Mesothelial cell of epicardium (in vitro differentiated cells): ENCODE measurements at regions not wholly inside any gene's neighbourhood (a gene's known extent, or its start where the extent isn't known, plus 50 kb on each side); places are given as distances from the start of the nearest gene placed in this dataset.

Experiments
- DNase-seq, 2 experiments: peaks; one replicate each; pipeline ENCODE4 v3.0.0; 2021; ENCODE audit warnings: low spot score in 2 of 2; ENCODE audit not compliant: unreplicated experiment in 2 of 2
- H3K27ac Mint-ChIP-seq: 2 replicates; pipeline ENCODE4 v1.8.0; 2021; ENCODE audit warnings: mixed read lengths
- H3K27me3 Mint-ChIP-seq: 2 replicates; pipeline ENCODE4 v1.8.0; 2021; ENCODE audit warnings: low read depth, mixed read lengths
- H3K36me3 Mint-ChIP-seq: 2 replicates; pipeline ENCODE4 v1.8.0; 2021; ENCODE audit warnings: mixed read lengths
- H3K4me1 Mint-ChIP-seq: 2 replicates; pipeline ENCODE4 v1.8.0; 2021; ENCODE audit warnings: mixed read lengths
- H3K4me3 Mint-ChIP-seq: 2 replicates; pipeline ENCODE4 v1.8.0; 2021; ENCODE audit warnings: mild to moderate bottlenecking, moderate library complexity, mixed read lengths
- H3K9me3 Mint-ChIP-seq: 2 replicates; pipeline ENCODE4 v1.8.0; 2021; ENCODE audit warnings: mixed read lengths
- TF ChIP-seq, protein P1 (sequence below): fragments of 200-600 bp; sonication (generic); IDR thresholded peaks from one replicate; pipeline ENCODE4 v1.5.0; 2021; ENCODE audit warnings: antibody characterized with exemption; ENCODE audit not compliant: unreplicated experiment

DNA sequence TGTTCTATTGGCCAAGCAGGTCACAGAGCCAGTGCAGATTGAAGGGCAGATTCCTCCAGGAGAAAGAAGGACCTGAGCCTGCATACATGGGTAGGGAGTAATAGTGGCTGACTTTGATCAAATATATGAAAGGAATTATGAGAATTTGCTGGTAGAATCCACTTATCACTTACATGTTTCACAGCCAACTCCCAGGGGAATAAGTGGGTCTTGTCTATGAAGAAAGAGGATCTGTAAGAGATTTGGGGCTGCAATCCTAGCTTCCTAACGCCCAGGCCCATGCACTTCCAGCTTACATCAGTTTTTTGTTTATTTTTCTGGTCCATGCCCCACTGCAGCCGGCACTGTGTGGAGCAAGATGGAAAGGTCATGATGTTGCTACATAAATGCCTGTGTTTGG, 107.9 kb upstream of the SYNDIG1 start:
- DNase-seq: no peak
- TF ChIP-seq, protein P1, sequence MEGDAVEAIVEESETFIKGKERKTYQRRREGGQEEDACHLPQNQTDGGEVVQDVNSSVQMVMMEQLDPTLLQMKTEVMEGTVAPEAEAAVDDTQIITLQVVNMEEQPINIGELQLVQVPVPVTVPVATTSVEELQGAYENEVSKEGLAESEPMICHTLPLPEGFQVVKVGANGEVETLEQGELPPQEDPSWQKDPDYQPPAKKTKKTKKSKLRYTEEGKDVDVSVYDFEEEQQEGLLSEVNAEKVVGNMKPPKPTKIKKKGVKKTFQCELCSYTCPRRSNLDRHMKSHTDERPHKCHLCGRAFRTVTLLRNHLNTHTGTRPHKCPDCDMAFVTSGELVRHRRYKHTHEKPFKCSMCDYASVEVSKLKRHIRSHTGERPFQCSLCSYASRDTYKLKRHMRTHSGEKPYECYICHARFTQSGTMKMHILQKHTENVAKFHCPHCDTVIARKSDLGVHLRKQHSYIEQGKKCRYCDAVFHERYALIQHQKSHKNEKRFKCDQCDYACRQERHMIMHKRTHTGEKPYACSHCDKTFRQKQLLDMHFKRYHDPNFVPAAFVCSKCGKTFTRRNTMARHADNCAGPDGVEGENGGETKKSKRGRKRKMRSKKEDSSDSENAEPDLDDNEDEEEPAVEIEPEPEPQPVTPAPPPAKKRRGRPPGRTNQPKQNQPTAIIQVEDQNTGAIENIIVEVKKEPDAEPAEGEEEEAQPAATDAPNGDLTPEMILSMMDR: no peak
- Mint-ChIP-seq H3K27me3 (peaks cover 9% of the 10 kb centered on the region), H3K4me3 (no peak overlapping the region), H3K4me1 (no peaks in the 10 kb centered on the region), H3K9me3 (peaks cover 6% of the 10 kb centered on the region), H3K27ac (no peak overlapping the region), H3K36me3 (no peaks in the 10 kb centered on the region)

DNA sequence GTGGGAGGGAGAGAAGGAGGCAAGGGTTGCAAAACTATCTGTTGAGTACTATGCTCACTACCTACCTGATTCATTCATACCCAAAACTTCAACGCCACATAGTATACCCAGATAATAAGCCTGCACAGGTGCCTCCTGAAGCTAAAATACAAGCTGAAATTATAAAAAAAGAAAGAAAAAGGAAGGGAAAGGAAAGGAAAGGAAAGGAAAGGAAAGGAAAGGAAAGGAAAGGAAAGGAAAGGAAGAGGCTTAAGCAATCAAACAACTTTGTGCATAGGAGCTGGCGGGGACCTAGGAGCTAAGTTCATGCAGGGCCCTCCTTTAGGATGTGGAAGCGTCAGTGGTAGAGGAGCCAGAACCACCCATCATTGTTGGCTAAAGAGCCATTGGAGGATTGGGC, 108.9 kb upstream of the SYNDIG1 start:
- Mint-ChIP-seq H3K9me3 (peaks cover 6% of the 10 kb centered on the region), H3K4me3 (no peak overlapping the region), H3K36me3 (no peaks in the 10 kb centered on the region), H3K27me3 (peaks cover 5% of the 10 kb centered on the region), H3K4me1 (no peaks in the 10 kb centered on the region), H3K27ac (no peak overlapping the region)
- TF ChIP-seq, protein P1: no peak
- no peak for DNase-seq

DNA sequence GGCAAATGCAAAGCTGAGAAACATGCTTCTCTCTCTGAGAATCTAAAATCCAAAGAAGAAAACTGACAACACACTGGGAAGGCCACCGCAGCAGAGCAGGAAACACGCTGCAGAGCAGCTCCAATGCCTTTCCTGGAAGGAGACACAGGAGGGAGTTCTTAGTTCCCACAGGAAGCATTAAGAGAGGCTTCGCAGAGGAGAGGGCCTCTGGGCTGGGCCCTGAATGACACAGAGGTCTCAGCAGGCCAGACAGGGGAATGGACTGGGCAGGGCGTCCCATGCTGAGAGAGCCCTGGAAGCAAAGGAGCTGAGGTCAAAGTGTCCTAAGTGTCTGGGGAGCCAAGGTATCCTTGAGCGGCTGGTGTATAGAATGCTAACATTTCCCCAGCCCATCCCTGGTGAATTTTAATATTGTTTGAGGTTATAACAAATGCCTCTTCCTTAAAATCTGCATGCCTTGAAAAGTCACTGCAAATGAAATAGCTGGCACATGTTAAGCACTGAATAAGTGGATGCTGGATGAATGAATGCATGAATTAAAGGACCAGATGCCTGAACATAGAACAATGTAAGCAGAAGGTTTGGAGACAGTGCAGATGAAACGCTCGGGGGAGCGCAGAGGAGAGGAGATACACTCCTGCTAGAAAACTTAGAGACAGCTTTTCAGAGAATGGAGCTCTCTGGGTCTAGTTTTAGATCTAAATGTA, 110.0 kb upstream of the SYNDIG1 start:
- no peak overlapping the region for H3K27ac Mint-ChIP-seq
- no peak for DNase-seq
- no peak overlapping the region for H3K4me3 Mint-ChIP-seq
- peaks cover 5% of the 10 kb centered on the region for H3K4me1 Mint-ChIP-seq
- peaks cover 4% of the 10 kb centered on the region for H3K27me3 Mint-ChIP-seq
- H3K9me3 Mint-ChIP-seq: peaks cover 6% of the 10 kb centered on the region
- H3K36me3 Mint-ChIP-seq: no peaks in the 10 kb centered on the region
- TF ChIP-seq, protein P1: no peak

DNA sequence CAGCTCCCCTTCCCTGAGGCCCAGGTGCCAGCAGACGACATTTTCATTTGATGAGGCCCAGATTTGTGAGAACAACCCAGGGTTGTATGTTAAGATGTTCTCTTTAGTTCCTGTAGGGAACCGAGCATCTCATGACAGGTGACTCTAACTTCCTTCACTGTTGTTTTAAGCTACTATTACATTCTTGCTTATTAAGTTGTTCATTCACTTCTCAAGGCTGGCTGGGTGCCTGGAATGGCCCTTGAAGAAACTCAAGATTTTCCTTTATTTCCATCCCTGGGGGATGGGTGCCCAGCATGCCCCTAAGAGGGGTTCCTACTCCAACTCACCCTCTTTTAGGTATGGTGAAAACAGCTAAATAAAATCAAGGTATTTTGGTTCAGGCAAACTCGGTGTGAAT, 111.5 kb upstream of the SYNDIG1 start:
- no peak for DNase-seq
- Mint-ChIP-seq H3K4me1 (peaks cover 5% of the 10 kb centered on the region), H3K27me3 (peaks cover 4% of the 10 kb centered on the region), H3K36me3 (no peaks in the 10 kb centered on the region), H3K9me3 (peaks cover 6% of the 10 kb centered on the region), H3K4me3 (no peak overlapping the region), H3K27ac (no peak overlapping the region)
- TF ChIP-seq, protein P1: no peak

DNA sequence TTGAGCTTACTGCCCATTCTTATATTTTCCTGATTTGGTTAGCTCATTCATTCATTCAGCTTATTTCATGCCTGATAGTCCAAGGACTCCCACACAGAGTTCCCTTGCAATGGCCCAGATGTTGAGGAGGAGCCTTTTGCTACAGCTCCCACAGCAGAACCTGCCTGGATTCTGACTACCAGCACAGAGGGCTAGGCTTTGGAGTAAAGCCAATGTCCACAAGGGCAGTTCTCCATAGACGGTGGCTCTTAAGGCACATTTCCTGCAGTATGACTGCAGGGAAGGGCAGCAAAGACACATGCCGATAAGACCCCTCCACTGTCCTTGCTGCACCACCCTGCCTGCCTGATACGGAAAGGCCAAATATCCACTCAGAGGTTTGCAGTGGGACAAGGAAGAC, 112.3 kb upstream of the SYNDIG1 start:
- no peaks in the 10 kb centered on the region for H3K36me3 Mint-ChIP-seq
- peaks cover 5% of the 10 kb centered on the region for H3K4me1 Mint-ChIP-seq
- peaks cover 4% of the 10 kb centered on the region for H3K27me3 Mint-ChIP-seq
- no peak for DNase-seq
- H3K9me3 Mint-ChIP-seq: peaks cover 4% of the 10 kb centered on the region
- H3K27ac Mint-ChIP-seq: no peak overlapping the region
- TF ChIP-seq, protein P1: no peak
- no peak overlapping the region for H3K4me3 Mint-ChIP-seq
